A673 (cell line): ENCODE measurements at regions not wholly inside any gene's neighbourhood (a gene's known extent, or its start where the extent isn't known, plus 50 kb on each side); places are given as distances from the start of the nearest gene placed in this dataset.

Source experiments
- CTCF ChIP-seq: fragments of 300-800, 200-600 bp; sonication (generic); conservative IDR thresholded peaks from 2 replicates; pipeline ENCODE4 v1.5.1; 2017; ENCODE audit warnings: low read depth, mild to moderate bottlenecking, antibody characterized with exemption, low read length, moderate library complexity, mixed read lengths
- EZH2 ChIP-seq: fragments of 200-600 bp; sonication (generic); IDR thresholded peaks from 2 replicates; pipeline ENCODE4 v1.6.1; 2017; ENCODE audit warnings: borderline replicate concordance, low read depth, mild to moderate bottlenecking, mixed read lengths, antibody characterized with exemption, low read length; ENCODE audit not compliant: poor library complexity, severe bottlenecking

- TF ChIP-seq CTCF (no peak), EZH2 (no peak)
These were observed 212.6 kb upstream of the JADE1 start for GRCh38 chr4:128596853-128597252.
